CD4-positive, alpha-beta T cell (primary cell): ENCODE measurements at regions not wholly inside any gene's neighbourhood (a gene's known extent, or its start where the extent isn't known, plus 50 kb on each side); places are given as distances from the start of the nearest gene placed in this dataset.

Source experiments
- ATAC-seq: fragments of 200-7000 bp; cut with Tn5 transposase; one replicate; pipeline ENCODE4 v1.10.0; 2022; ENCODE audit warnings: mild to moderate bottlenecking; ENCODE audit not compliant: poor library complexity
- CTCF ChIA-PET: fragments of 350-600 bp; sonication (Branson Sonifier 250); formaldehyde crosslinking; loops from one replicate; lab custom pipeline; 2021; ENCODE audit warnings: antibody characterized with exemption, inconsistent platforms; lab: Charles Lee
- POLR2A ChIA-PET: fragments of 350-600 bp; sonication (Branson Sonifier 250); formaldehyde crosslinking; loops from one replicate; lab custom pipeline; 2021; ENCODE audit warnings: antibody characterized with exemption, inconsistent platforms; lab: Charles Lee
- DNase-seq, 14 experiments: peaks; one replicate each; pipeline ENCODE4 v3.0.0-alpha.2; 2013 to 2020; ENCODE audit warnings: mixed read lengths in 2 of 14
- H3K27ac ChIP-seq, 2 donors: one replicate each; pipeline versions ENCODE4 v1.5.1 to v1.7.0; 2013; ENCODE audit warnings: low read length in 2 of 2, low read depth in 1 of 2, mild to moderate bottlenecking in 1 of 2
- H3K27me3 ChIP-seq, 2 experiments: 1 replicate in 1 of 2; 2 replicates in 1 of 2; pipeline versions ENCODE4 v1.6.1 to v1.7.0; 2013; ENCODE audit warnings: low read length in 2 of 2, control low read depth in 1 of 2, mild to moderate bottlenecking in 1 of 2, moderate library complexity in 1 of 2; ENCODE audit not compliant: insufficient read depth in 2 of 2, control insufficient read depth in 1 of 2
- H3K36me3 ChIP-seq: one replicate; pipeline ENCODE4 v1.6.1; 2013; ENCODE audit warnings: low read length, control low read depth; ENCODE audit not compliant: insufficient read depth
- H3K4me1 ChIP-seq: one replicate; pipeline ENCODE4 v1.6.1; 2013; ENCODE audit warnings: low read length, control low read depth; ENCODE audit not compliant: insufficient read depth
- H3K4me3 ChIP-seq: one replicate; pipeline ENCODE4 v1.5.1; 2013; ENCODE audit warnings: mild to moderate bottlenecking, low read length, moderate library complexity
- H3K9me3 ChIP-seq, 2 experiments: 1 replicate in 1 of 2; 2 replicates in 1 of 2; pipeline versions ENCODE4 v1.6.1 to v1.7.0; 2013; ENCODE audit warnings: low read length in 2 of 2, mild to moderate bottlenecking in 2 of 2, control low read depth in 1 of 2, moderate library complexity in 1 of 2; ENCODE audit not compliant: control insufficient read depth in 1 of 2, insufficient read depth in 1 of 2
- H3K27ac Mint-ChIP-seq: one replicate; pipeline ENCODE4 v1.8.0; 2020; ENCODE audit warnings: mixed read lengths
- H3K27me3 Mint-ChIP-seq: one replicate; pipeline ENCODE4 v1.8.0; 2021; ENCODE audit warnings: mixed read lengths
- H3K36me3 Mint-ChIP-seq: one replicate; pipeline ENCODE4 v1.8.0; 2021; ENCODE audit warnings: low read depth, mixed read lengths
- H3K4me1 Mint-ChIP-seq: one replicate; pipeline ENCODE4 v1.8.0; 2021; ENCODE audit warnings: low read depth, mixed read lengths
- H3K4me3 Mint-ChIP-seq: one replicate; pipeline ENCODE4 v1.8.0; 2020; ENCODE audit warnings: mild to moderate bottlenecking, mixed read lengths
- H3K9me3 Mint-ChIP-seq: one replicate; pipeline ENCODE4 v1.8.0; 2020; ENCODE audit warnings: mixed read lengths
- CTCF ChIP-seq: fragments of 200-600 bp; IDR thresholded peaks from one replicate; pipeline ENCODE4 v1.8.0; 2022; ENCODE audit warnings: antibody characterized with exemption, mild to moderate bottlenecking
- intact Hi-C, 2 experiments: fragments of 100-400 bp; cut with DNase I in 1 of 2; cut with micrococcal nuclease in 1 of 2; formaldehyde crosslinking; loops; one replicate each; pipeline versions ENCODE4 v1.15.1 to v1.9.0; 2023 to 2025; cut with DNase I, micrococcal nuclease

GRCh38 chr12:41636653-41637052 is 448.5 kb downstream of the PDZRN4 start:
- Histone ChIP-seq H3K27ac (no peak overlapping the region), H3K36me3 (no peaks in the 10 kb centered on the region), H3K9me3 (no peaks in the 10 kb centered on the region), H3K4me1 (no peaks in the 10 kb centered on the region), H3K27me3 (no peaks in the 10 kb centered on the region), H3K4me3 (no peak overlapping the region)
- DNase-seq = no peak
- no peaks in the 10 kb centered on the region for H3K27me3 Mint-ChIP-seq
- ATAC-seq = no peak
- H3K36me3 Mint-ChIP-seq = no peaks in the 10 kb centered on the region
- TF ChIP-seq CTCF = no peak
- ChIA-PET POLR2A (no interaction called here), CTCF (no interaction called here)
- peaks cover 7% of the 10 kb centered on the region for H3K9me3 Mint-ChIP-seq
- H3K4me3 Mint-ChIP-seq = no peak overlapping the region
- no peaks in the 10 kb centered on the region for H3K4me1 Mint-ChIP-seq
- intact Hi-C loops = no loop called here
- no peak overlapping the region for H3K27ac Mint-ChIP-seq

DNA sequence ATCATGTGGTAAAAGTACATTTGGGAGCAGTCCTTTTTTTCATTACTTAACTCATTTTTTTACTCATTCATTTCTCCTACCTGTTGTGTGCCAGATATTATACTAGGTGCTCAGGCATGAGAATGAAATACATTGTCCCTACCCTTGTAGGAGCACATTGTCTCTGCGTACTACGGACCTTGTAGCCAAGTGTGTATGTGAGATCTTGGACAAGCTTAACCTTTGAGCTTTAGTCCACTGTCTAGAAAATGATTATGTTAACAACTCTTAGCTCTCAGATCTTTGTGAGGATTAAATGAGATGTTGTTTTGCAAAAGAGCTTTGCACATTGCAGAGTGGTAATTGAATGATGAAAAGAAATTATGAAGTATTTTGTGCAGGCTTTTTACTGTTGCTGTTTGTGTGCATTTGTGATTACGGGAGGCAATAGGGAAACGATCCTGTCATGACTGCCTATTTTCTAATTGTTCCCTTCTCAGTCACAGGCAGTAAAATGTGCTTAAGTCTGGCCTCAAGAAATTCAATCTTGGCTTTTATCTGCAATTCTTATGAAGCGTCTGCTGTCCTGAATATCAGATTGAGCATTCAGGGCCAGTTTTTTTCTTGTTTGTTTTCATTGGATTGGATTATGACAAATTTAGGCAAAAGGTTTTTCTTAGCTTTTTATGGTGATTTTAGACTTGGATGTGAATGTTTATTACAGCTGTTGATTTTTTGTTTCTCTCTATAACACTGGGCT is 447.7 kb downstream of the PDZRN4 start:
- no peaks in the 10 kb centered on the region for H3K36me3 Mint-ChIP-seq
- H3K4me3 ChIP-seq = no peak overlapping the region
- no peaks in the 10 kb centered on the region for H3K27me3 ChIP-seq
- H3K27me3 Mint-ChIP-seq = no peaks in the 10 kb centered on the region
- intact Hi-C loops = no loop called here
- H3K9me3 ChIP-seq = no peaks in the 10 kb centered on the region
- ChIA-PET CTCF (no interaction called here), POLR2A (interaction anchor here (0.7 kb wide), 1 partner anchor 11 kb away, joined by 3 read pairs; no protein-coding TSS in a partner anchor)
- H3K4me3 Mint-ChIP-seq = no peak overlapping the region
- no peak for DNase-seq
- H3K4me1 Mint-ChIP-seq = no peaks in the 10 kb centered on the region
- no peak for TF ChIP-seq CTCF
- no peak overlapping the region for H3K27ac Mint-ChIP-seq
- peaks cover 7% of the 10 kb centered on the region for H3K9me3 Mint-ChIP-seq
- H3K4me1 ChIP-seq = no peaks in the 10 kb centered on the region
- H3K36me3 ChIP-seq = no peaks in the 10 kb centered on the region
- H3K27ac ChIP-seq = no peak overlapping the region
- ATAC-seq = no peak

DNA sequence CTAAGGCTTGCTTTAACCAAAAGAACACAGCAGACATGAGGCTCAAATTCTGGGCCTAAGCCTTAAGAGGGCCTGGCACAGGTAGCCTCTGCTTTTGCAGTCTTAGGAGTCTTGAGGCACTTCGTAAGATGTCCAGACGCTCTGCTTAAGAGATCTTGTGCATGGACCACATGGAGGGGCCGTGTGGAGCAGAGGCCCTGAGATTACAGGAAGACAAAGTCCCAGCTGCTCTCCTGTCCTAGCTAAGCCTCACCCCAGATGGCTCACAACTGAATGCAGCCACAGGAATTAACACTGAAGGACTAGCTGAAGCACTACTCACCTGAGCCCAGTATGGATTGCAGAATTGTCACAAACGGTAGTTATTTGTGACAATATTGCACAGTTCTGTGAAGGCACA is 446.0 kb downstream of the PDZRN4 start:
- intact Hi-C loops = no loop called here
- no peak overlapping the region for H3K27ac Mint-ChIP-seq
- ATAC-seq (no peak), DNase-seq (no peak)
- CTCF ChIA-PET = no interaction called here
- Histone ChIP-seq H3K9me3 (no peaks in the 10 kb centered on the region), H3K27ac (no peak overlapping the region), H3K4me3 (no peak overlapping the region), H3K27me3 (no peaks in the 10 kb centered on the region), H3K4me1 (no peaks in the 10 kb centered on the region), H3K36me3 (no peaks in the 10 kb centered on the region)
- H3K27me3 Mint-ChIP-seq = no peaks in the 10 kb centered on the region
- H3K4me3 Mint-ChIP-seq = no peak overlapping the region
- peaks cover 7% of the 10 kb centered on the region for H3K9me3 Mint-ChIP-seq
- H3K4me1 Mint-ChIP-seq = no peaks in the 10 kb centered on the region
- no peaks in the 10 kb centered on the region for H3K36me3 Mint-ChIP-seq
- POLR2A ChIA-PET = no interaction called here
- no peak for TF ChIP-seq CTCF
